WTC11 (cell line): ENCODE measurements at regions not wholly inside any gene's neighbourhood (a gene's known extent, or its start where the extent isn't known, plus 50 kb on each side); places are given as distances from the start of the nearest gene placed in this dataset.

Source experiments
- ATAC-seq: fragments of 200-7000 bp; cut with Tn5 transposase; 2 replicates; pipeline ENCODE4 v1.10.0; 2021; ENCODE audit warnings: mild to moderate bottlenecking, moderate library complexity
- CTCF ChIA-PET: fragments of 300-600 bp; sonication (Branson Sonifier 250); formaldehyde crosslinking; loops from one replicate; lab custom pipeline; 2021; ENCODE audit warnings: antibody characterized with exemption; lab: Charles Lee
- POLR2A ChIA-PET: fragments of 350-600 bp; sonication (Branson Sonifier 250); formaldehyde crosslinking; loops from one replicate; lab custom pipeline; 2021; ENCODE audit warnings: antibody characterized with exemption; lab: Charles Lee
- DNase-seq: peaks from one replicate; pipeline ENCODE4 v3.0.0; 2021; ENCODE audit warnings: low spot score
- H3K27ac Mint-ChIP-seq: 2 replicates; pipeline ENCODE4 v1.8.0; 2021; ENCODE audit warnings: mixed read lengths
- H3K27me3 Mint-ChIP-seq: 2 replicates; pipeline ENCODE4 v1.8.0; 2021; ENCODE audit warnings: low read depth, mild to moderate bottlenecking, moderate library complexity, mixed read lengths
- H3K36me3 Mint-ChIP-seq: 2 replicates; pipeline ENCODE4 v1.8.0; 2021; ENCODE audit warnings: mixed read lengths
- H3K4me1 Mint-ChIP-seq: 2 replicates; pipeline ENCODE4 v1.8.0; 2022; ENCODE audit warnings: mixed read lengths
- H3K4me3 Mint-ChIP-seq: 2 replicates; pipeline ENCODE4 v1.8.0; 2021; ENCODE audit warnings: mild to moderate bottlenecking, moderate library complexity, mixed read lengths
- H3K9me3 Mint-ChIP-seq: 2 replicates; pipeline ENCODE4 v1.8.0; 2021; ENCODE audit warnings: mixed read lengths
- CBFB ChIP-seq: sonication (generic); formaldehyde crosslinking; IDR thresholded peaks from 2 replicates; pipeline ENCODE4 v1.8.1; 2022; ENCODE audit warnings: mild to moderate bottlenecking, low read depth, missing genetic modification reagents
- ELF4 ChIP-seq: sonication (generic); formaldehyde crosslinking; IDR thresholded peaks from 2 replicates; pipeline ENCODE4 v1.8.1; 2022; ENCODE audit warnings: low read depth, mild to moderate bottlenecking, moderate library complexity, missing genetic modification reagents
- FOXP1 ChIP-seq: sonication (generic); formaldehyde crosslinking; IDR thresholded peaks from 2 replicates; pipeline ENCODE4 v1.8.0; 2022; ENCODE audit warnings: missing genetic modification reagents, mild to moderate bottlenecking, moderate library complexity, borderline replicate concordance
- GTF2I ChIP-seq: fragments of 250-450 bp; sonication (Bioruptor Pico); conservative IDR thresholded peaks from 2 replicates; pipeline ENCODE4 v1.4.0; 2021; ENCODE audit warnings: mild to moderate bottlenecking
- HMGA2 ChIP-seq: fragments of 250-450 bp; sonication (Bioruptor Pico); IDR thresholded peaks from 2 replicates; pipeline ENCODE4 v1.4.0; 2021; ENCODE audit warnings: mild to moderate bottlenecking, moderate library complexity
- NFYB ChIP-seq: sonication (generic); formaldehyde crosslinking; conservative IDR thresholded peaks from 2 replicates; pipeline ENCODE4 v1.8.0; 2022; ENCODE audit warnings: low read depth, missing genetic modification reagents
- NR1H2 ChIP-seq: sonication (generic); formaldehyde crosslinking; IDR thresholded peaks from 2 replicates; pipeline ENCODE4 v1.9.0; 2021; ENCODE audit warnings: mild to moderate bottlenecking, moderate library complexity, missing genetic modification reagents
- PRRX2 ChIP-seq: fragments of 250-450 bp; sonication (Bioruptor Pico); IDR thresholded peaks from 2 replicates; pipeline ENCODE4 v1.8.0; 2021; ENCODE audit warnings: mild to moderate bottlenecking
- RORB ChIP-seq: fragments of 250-450 bp; sonication (Bioruptor Pico); IDR thresholded peaks from 2 replicates; pipeline ENCODE4 v1.9.0; 2021; ENCODE audit warnings: mild to moderate bottlenecking
- SP1 ChIP-seq: sonication (generic); formaldehyde crosslinking; conservative IDR thresholded peaks from 2 replicates; pipeline ENCODE4 v1.8.1; 2022; ENCODE audit warnings: missing genetic modification reagents
- ZNF138 ChIP-seq: sonication (generic); formaldehyde crosslinking; conservative IDR thresholded peaks from 2 replicates; pipeline ENCODE4 v1.8.1; 2022; ENCODE audit warnings: mild to moderate bottlenecking, moderate library complexity, missing genetic modification reagents
- ZNF416 ChIP-seq: fragments of 250-450 bp; sonication (Bioruptor Pico); IDR thresholded peaks from 2 replicates; pipeline ENCODE4 v1.9.0; 2021; ENCODE audit warnings: mild to moderate bottlenecking, inconsistent platforms
- ZNF671 ChIP-seq: fragments of 250-450 bp; sonication (Bioruptor Pico); IDR thresholded peaks from 2 replicates; pipeline ENCODE4 v1.8.0; 2021; ENCODE audit warnings: mild to moderate bottlenecking
- TF ChIP-seq, protein P1 (sequence below): sonication (generic); formaldehyde crosslinking; IDR thresholded peaks from 2 replicates; pipeline ENCODE4 v1.8.0; 2022; ENCODE audit warnings: missing genetic modification reagents
- TF ChIP-seq, protein P2 (sequence below): sonication (generic); formaldehyde crosslinking; IDR thresholded peaks from 2 replicates; pipeline ENCODE4 v1.8.1; 2023; ENCODE audit warnings: mild to moderate bottlenecking, moderate library complexity, missing genetic modification reagents
- TF ChIP-seq, protein P3 (sequence below): fragments of 250-450 bp; sonication (Bioruptor Pico); IDR thresholded peaks from 2 replicates; pipeline ENCODE4 v1.9.0; 2021; ENCODE audit warnings: mild to moderate bottlenecking, borderline replicate concordance
- TF ChIP-seq, protein P4 (sequence below): sonication (generic); formaldehyde crosslinking; IDR thresholded peaks from 2 replicates; pipeline ENCODE4 v1.8.0; 2022; ENCODE audit warnings: mild to moderate bottlenecking, missing genetic modification reagents
- TF ChIP-seq, protein P5 (sequence below): sonication (generic); formaldehyde crosslinking; IDR thresholded peaks from 2 replicates; pipeline ENCODE4 v1.8.0; 2023; ENCODE audit warnings: missing genetic modification reagents, mild to moderate bottlenecking, borderline replicate concordance
- TF ChIP-seq, protein P6 (sequence below): sonication (generic); formaldehyde crosslinking; IDR thresholded peaks from 2 replicates; pipeline ENCODE4 v1.8.0; 2023; ENCODE audit warnings: missing genetic modification reagents
- TF ChIP-seq, protein P7 (sequence below): sonication (generic); formaldehyde crosslinking; conservative IDR thresholded peaks from 2 replicates; pipeline ENCODE4 v1.8.1; 2022; ENCODE audit warnings: mild to moderate bottlenecking, missing genetic modification reagents

DNA sequence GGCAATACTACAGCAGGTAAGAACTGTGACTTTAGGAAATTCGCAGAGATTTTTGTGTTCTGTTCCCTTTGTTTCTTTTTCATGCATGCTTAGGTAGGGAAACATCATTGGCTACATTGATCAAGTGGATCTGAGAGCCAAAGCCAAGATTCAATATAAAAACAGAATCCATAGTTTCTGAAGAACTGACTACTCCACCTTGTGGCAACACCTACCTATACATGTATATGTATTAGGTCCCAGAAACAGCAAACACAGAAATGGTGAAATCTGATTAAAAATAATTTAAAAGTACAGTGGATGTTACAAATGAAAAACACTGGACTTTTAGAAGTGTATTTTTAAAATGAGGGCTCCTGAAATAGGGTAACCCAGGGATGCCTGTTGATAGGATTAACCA lies 322.6 kb upstream of the MAOA start:
- DNase-seq: no peak
- Mint-ChIP-seq H3K4me3 (no peak overlapping the region), H3K27ac (no peak overlapping the region), H3K27me3 (no peaks in the 10 kb centered on the region), H3K9me3 (peaks cover 28% of the 10 kb centered on the region), H3K36me3 (peaks cover 37% of the 10 kb centered on the region)
- POLR2A ChIA-PET: no interaction called here
- CTCF ChIA-PET: no interaction called here
- TF ChIP-seq, protein P1, sequence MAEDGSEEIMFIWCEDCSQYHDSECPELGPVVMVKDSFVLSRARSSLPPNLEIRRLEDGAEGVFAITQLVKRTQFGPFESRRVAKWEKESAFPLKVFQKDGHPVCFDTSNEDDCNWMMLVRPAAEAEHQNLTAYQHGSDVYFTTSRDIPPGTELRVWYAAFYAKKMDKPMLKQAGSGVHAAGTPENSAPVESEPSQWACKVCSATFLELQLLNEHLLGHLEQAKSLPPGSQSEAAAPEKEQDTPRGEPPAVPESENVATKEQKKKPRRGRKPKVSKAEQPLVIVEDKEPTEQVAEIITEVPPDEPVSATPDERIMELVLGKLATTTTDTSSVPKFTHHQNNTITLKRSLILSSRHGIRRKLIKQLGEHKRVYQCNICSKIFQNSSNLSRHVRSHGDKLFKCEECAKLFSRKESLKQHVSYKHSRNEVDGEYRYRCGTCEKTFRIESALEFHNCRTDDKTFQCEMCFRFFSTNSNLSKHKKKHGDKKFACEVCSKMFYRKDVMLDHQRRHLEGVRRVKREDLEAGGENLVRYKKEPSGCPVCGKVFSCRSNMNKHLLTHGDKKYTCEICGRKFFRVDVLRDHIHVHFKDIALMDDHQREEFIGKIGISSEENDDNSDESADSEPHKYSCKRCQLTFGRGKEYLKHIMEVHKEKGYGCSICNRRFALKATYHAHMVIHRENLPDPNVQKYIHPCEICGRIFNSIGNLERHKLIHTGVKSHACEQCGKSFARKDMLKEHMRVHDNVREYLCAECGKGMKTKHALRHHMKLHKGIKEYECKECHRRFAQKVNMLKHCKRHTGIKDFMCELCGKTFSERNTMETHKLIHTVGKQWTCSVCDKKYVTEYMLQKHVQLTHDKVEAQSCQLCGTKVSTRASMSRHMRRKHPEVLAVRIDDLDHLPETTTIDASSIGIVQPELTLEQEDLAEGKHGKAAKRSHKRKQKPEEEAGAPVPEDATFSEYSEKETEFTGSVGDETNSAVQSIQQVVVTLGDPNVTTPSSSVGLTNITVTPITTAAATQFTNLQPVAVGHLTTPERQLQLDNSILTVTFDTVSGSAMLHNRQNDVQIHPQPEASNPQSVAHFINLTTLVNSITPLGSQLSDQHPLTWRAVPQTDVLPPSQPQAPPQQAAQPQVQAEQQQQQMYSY (CRISPR knock-in tag): no peak
- no peak for TF ChIP-seq SP1 (CRISPR knock-in tag)
- no peak for TF ChIP-seq NFYB (CRISPR knock-in tag)
- no peak for TF ChIP-seq ZNF416 (CRISPR knock-in tag)
- TF ChIP-seq, protein P2, sequence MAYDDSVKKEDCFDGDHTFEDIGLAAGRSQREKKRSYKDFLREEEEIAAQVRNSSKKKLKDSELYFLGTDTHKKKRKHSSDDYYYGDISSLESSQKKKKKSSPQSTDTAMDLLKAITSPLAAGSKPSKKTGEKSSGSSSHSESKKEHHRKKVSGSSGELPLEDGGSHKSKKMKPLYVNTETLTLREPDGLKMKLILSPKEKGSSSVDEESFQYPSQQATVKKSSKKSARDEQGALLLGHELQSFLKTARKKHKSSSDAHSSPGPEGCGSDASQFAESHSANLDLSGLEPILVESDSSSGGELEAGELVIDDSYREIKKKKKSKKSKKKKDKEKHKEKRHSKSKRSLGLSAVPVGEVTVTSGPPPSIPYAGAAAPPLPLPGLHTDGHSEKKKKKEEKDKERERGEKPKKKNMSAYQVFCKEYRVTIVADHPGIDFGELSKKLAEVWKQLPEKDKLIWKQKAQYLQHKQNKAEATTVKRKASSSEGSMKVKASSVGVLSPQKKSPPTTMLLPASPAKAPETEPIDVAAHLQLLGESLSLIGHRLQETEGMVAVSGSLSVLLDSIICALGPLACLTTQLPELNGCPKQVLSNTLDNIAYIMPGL: no peak
- TF ChIP-seq PRRX2 (CRISPR knock-in tag): no peak
- TF ChIP-seq ZNF138 (CRISPR knock-in tag): no peak
- TF ChIP-seq, all 79 proteins: peak for 0
- no peak for ATAC-seq
- no peaks in the 10 kb centered on the region for H3K4me1 Mint-ChIP-seq

DNA sequence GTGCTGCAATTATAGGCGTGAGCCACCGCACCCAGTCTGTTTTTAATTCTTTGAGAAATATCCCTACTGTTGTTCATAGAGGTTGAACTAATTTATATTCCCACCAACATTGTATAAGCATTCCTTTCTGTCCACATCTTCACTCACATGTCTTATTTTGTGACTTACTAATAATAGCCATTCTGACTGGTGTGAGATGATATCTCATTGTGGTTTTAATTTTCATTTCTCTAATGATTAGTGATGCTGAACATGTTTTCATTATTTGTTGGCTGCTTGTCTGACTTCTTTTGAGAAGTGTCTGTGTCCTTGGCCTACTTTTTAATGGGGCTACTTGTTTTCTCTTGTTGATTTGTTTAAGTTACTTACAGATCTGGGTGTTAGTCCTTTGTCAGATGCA lies 310.9 kb upstream of the MAOA start:
- POLR2A ChIA-PET: no interaction called here
- TF ChIP-seq, protein P3, sequence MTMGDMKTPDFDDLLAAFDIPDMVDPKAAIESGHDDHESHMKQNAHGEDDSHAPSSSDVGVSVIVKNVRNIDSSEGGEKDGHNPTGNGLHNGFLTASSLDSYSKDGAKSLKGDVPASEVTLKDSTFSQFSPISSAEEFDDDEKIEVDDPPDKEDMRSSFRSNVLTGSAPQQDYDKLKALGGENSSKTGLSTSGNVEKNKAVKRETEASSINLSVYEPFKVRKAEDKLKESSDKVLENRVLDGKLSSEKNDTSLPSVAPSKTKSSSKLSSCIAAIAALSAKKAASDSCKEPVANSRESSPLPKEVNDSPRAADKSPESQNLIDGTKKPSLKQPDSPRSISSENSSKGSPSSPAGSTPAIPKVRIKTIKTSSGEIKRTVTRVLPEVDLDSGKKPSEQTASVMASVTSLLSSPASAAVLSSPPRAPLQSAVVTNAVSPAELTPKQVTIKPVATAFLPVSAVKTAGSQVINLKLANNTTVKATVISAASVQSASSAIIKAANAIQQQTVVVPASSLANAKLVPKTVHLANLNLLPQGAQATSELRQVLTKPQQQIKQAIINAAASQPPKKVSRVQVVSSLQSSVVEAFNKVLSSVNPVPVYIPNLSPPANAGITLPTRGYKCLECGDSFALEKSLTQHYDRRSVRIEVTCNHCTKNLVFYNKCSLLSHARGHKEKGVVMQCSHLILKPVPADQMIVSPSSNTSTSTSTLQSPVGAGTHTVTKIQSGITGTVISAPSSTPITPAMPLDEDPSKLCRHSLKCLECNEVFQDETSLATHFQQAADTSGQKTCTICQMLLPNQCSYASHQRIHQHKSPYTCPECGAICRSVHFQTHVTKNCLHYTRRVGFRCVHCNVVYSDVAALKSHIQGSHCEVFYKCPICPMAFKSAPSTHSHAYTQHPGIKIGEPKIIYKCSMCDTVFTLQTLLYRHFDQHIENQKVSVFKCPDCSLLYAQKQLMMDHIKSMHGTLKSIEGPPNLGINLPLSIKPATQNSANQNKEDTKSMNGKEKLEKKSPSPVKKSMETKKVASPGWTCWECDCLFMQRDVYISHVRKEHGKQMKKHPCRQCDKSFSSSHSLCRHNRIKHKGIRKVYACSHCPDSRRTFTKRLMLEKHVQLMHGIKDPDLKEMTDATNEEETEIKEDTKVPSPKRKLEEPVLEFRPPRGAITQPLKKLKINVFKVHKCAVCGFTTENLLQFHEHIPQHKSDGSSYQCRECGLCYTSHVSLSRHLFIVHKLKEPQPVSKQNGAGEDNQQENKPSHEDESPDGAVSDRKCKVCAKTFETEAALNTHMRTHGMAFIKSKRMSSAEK: no peak
- TF ChIP-seq, protein P4, sequence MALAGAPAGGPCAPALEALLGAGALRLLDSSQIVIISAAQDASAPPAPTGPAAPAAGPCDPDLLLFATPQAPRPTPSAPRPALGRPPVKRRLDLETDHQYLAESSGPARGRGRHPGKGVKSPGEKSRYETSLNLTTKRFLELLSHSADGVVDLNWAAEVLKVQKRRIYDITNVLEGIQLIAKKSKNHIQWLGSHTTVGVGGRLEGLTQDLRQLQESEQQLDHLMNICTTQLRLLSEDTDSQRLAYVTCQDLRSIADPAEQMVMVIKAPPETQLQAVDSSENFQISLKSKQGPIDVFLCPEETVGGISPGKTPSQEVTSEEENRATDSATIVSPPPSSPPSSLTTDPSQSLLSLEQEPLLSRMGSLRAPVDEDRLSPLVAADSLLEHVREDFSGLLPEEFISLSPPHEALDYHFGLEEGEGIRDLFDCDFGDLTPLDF (CRISPR knock-in tag): no peak
- no peak for TF ChIP-seq CBFB (CRISPR knock-in tag)
- TF ChIP-seq ZNF138 (CRISPR knock-in tag): no peak
- TF ChIP-seq GTF2I (CRISPR knock-in tag): no peak
- no peak for TF ChIP-seq RORB (CRISPR knock-in tag)
- no peak for TF ChIP-seq FOXP1 (CRISPR knock-in tag)
- TF ChIP-seq NR1H2 (CRISPR knock-in tag): no peak
- no peak for TF ChIP-seq ZNF671 (CRISPR knock-in tag)
- TF ChIP-seq, protein P5, sequence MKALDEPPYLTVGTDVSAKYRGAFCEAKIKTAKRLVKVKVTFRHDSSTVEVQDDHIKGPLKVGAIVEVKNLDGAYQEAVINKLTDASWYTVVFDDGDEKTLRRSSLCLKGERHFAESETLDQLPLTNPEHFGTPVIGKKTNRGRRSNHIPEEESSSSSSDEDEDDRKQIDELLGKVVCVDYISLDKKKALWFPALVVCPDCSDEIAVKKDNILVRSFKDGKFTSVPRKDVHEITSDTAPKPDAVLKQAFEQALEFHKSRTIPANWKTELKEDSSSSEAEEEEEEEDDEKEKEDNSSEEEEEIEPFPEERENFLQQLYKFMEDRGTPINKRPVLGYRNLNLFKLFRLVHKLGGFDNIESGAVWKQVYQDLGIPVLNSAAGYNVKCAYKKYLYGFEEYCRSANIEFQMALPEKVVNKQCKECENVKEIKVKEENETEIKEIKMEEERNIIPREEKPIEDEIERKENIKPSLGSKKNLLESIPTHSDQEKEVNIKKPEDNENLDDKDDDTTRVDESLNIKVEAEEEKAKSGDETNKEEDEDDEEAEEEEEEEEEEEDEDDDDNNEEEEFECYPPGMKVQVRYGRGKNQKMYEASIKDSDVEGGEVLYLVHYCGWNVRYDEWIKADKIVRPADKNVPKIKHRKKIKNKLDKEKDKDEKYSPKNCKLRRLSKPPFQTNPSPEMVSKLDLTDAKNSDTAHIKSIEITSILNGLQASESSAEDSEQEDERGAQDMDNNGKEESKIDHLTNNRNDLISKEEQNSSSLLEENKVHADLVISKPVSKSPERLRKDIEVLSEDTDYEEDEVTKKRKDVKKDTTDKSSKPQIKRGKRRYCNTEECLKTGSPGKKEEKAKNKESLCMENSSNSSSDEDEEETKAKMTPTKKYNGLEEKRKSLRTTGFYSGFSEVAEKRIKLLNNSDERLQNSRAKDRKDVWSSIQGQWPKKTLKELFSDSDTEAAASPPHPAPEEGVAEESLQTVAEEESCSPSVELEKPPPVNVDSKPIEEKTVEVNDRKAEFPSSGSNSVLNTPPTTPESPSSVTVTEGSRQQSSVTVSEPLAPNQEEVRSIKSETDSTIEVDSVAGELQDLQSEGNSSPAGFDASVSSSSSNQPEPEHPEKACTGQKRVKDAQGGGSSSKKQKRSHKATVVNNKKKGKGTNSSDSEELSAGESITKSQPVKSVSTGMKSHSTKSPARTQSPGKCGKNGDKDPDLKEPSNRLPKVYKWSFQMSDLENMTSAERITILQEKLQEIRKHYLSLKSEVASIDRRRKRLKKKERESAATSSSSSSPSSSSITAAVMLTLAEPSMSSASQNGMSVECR (CRISPR knock-in tag): no peak
- TF ChIP-seq, protein P6, sequence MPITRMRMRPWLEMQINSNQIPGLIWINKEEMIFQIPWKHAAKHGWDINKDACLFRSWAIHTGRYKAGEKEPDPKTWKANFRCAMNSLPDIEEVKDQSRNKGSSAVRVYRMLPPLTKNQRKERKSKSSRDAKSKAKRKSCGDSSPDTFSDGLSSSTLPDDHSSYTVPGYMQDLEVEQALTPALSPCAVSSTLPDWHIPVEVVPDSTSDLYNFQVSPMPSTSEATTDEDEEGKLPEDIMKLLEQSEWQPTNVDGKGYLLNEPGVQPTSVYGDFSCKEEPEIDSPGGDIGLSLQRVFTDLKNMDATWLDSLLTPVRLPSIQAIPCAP (CRISPR knock-in tag): no peak
- TF ChIP-seq, protein P7, sequence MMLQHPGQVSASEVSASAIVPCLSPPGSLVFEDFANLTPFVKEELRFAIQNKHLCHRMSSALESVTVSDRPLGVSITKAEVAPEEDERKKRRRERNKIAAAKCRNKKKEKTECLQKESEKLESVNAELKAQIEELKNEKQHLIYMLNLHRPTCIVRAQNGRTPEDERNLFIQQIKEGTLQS (CRISPR knock-in tag): no peak
- TF ChIP-seq ELF4 (CRISPR knock-in tag): no peak
- no peak for TF ChIP-seq HMGA2 (CRISPR knock-in tag)

More for the DNA sequence above, 310.9 kb upstream of the MAOA start:
- Mint-ChIP-seq H3K27ac (no peak overlapping the region), H3K27me3 (no peaks in the 10 kb centered on the region), H3K36me3 (peaks cover 16% of the 10 kb centered on the region), H3K4me3 (no peak overlapping the region), H3K4me1 (peaks cover 39% of the 10 kb centered on the region), H3K9me3 (no peaks in the 10 kb centered on the region)
- DNase-seq (no peak), ATAC-seq (no peak)
- CTCF ChIA-PET: no interaction called here
